Neural progenitor cell (in vitro differentiated cells): ENCODE measurements at regions not wholly inside any gene's neighbourhood (a gene's known extent, or its start where the extent isn't known, plus 50 kb on each side); places are given as distances from the start of the nearest gene placed in this dataset.

Source experiments
- EZH2 ChIP-seq: fragments of 200-600 bp; sonication (generic); IDR thresholded peaks from 2 replicates; pipeline ENCODE4 v1.6.1; 2017; ENCODE audit warnings: antibody characterized with exemption, mild to moderate bottlenecking, moderate library complexity
- EZH2phosphoT487 ChIP-seq: fragments of 200-600 bp; sonication (generic); IDR thresholded peaks from 2 replicates; pipeline ENCODE4 v1.6.1; 2017; ENCODE audit warnings: antibody characterized with exemption
- TF ChIP-seq, protein P1 (sequence below): fragments of 200-600 bp; sonication (generic); IDR thresholded peaks from 2 replicates; pipeline ENCODE4 v1.5.1; 2017; ENCODE audit warnings: antibody characterized with exemption, mild to moderate bottlenecking

DNA sequence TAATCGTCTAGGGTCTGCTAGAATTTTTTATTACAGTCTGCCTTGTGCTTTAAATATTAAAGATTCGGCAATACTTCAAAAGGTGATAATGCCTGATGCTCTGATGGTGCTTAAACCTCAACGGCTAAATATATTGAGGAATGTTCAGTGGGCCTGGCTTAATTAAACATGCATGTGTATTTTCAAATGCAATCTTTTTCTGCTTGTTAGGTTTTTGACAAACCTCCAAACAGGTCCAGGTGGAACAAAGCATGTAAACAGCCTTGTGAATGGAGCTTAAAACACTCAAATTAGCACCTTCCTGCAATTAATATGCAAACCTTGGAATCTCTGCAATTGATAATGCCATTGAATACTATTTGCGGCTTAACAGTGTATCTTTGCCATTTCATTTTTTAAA, 334.9 kb downstream of the BARHL2 start:
- TF ChIP-seq EZH2 (no peak), EZH2phosphoT487 (no peak)
- TF ChIP-seq, protein P1, sequence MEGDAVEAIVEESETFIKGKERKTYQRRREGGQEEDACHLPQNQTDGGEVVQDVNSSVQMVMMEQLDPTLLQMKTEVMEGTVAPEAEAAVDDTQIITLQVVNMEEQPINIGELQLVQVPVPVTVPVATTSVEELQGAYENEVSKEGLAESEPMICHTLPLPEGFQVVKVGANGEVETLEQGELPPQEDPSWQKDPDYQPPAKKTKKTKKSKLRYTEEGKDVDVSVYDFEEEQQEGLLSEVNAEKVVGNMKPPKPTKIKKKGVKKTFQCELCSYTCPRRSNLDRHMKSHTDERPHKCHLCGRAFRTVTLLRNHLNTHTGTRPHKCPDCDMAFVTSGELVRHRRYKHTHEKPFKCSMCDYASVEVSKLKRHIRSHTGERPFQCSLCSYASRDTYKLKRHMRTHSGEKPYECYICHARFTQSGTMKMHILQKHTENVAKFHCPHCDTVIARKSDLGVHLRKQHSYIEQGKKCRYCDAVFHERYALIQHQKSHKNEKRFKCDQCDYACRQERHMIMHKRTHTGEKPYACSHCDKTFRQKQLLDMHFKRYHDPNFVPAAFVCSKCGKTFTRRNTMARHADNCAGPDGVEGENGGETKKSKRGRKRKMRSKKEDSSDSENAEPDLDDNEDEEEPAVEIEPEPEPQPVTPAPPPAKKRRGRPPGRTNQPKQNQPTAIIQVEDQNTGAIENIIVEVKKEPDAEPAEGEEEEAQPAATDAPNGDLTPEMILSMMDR: no peak
